PFSK-1 (cell line): ENCODE measurements at regions not wholly inside any gene's neighbourhood (a gene's known extent, or its start where the extent isn't known, plus 50 kb on each side); places are given as distances from the start of the nearest gene placed in this dataset.

Experiments
- POLR2AphosphoS5 ChIP-seq: IDR thresholded peaks from 2 replicates; pipeline ENCODE4 v1.6.1; 2012; ENCODE audit warnings: low read depth, mild to moderate bottlenecking, control low read depth, low read length, moderate library complexity
- REST ChIP-seq, 2 experiments: IDR thresholded peaks; 2 replicates each; pipeline versions ENCODE4 v1.6.1 to v1.8.0; 2011 to 2012; ENCODE audit warnings: low read depth in 2 of 2, low read length in 2 of 2, control low read depth in 1 of 2, inconsistent platforms in 1 of 2, mild to moderate bottlenecking in 1 of 2, moderate library complexity in 1 of 2; ENCODE audit not compliant: insufficient read depth in 1 of 2
- SIN3A ChIP-seq: IDR thresholded peaks from 2 replicates; pipeline ENCODE4 v1.6.1; 2012; ENCODE audit warnings: mild to moderate bottlenecking, low read length, moderate library complexity, borderline replicate concordance; ENCODE audit not compliant: insufficient read depth
- TAF1 ChIP-seq: IDR thresholded peaks from 2 replicates; pipeline ENCODE4 v1.6.1; 2012; ENCODE audit warnings: low read length, control low read depth, borderline replicate concordance; ENCODE audit not compliant: insufficient read depth

- TF ChIP-seq REST (IDR thresholded peaks at IDR 0.05; ENCODE audit: insufficient read depth in 1 of 2, low read depth in 2 of 2, low read length in 2 of 2): no peak
- TF ChIP-seq POLR2AphosphoS5: no peak
- no peak for TF ChIP-seq TAF1
- TF ChIP-seq SIN3A: no peak
These were observed 294.0 kb upstream of the AKR1E2 start for GRCh38 chr10:4532011-4532410.
